ENCODE measurements at regions not wholly inside any gene's neighbourhood (a gene's known extent, or its start where the extent isn't known, plus 50 kb on each side); places are given as distances from the start of the nearest gene placed in this dataset.

DNA sequence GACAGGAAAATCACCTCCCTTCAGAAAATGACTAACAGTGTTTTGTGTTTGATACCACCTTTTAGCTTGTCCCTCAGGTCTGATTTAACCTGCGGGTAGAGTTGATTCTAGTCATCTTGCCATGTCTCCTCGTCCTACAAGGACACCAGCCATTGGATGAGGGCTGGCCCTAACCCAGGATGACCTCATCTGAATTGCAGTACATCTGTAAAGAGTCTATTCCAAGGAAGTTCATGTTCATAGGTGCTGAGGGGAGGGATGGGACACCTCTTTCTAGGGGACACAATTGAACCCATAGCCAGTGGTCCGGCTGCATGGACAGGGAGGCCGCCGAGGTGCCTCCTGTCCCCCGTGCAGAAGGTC is 52.0 kb upstream of the DACT2 start:
- ChIA-PET CTCF (ENCODE audit: unreplicated experiment) (no interaction called here), POLR2A (no interaction called here)
- Histone ChIP-seq H3K36me3 (ENCODE audit: insufficient read depth, low read length) (no peaks in the 10 kb centered on the region), H3K79me2 (ENCODE audit: insufficient read depth, low read depth, low read length) (no peaks in the 10 kb centered on the region), H3K4me2 (ENCODE audit: low read length) (no peak overlapping the region), H2AFZ (ENCODE audit: low read length) (no peak overlapping the region), H3K9me3 (ENCODE audit: low read length) (no peaks in the 10 kb centered on the region), H3K9me2 (ENCODE audit: insufficient read depth, low read length) (no peaks in the 10 kb centered on the region), H3K4me1 (ENCODE audit: insufficient read depth, low read length, poor library complexity, severe bottlenecking) (no peaks in the 10 kb centered on the region), H3K4me3 (ENCODE audit: low read depth, low read length, poor library complexity, severe bottlenecking) (no peak overlapping the region), H3K27ac (ENCODE audit: low read depth, low read length, poor library complexity, severe bottlenecking) (no peak overlapping the region), H4K20me1 (ENCODE audit: insufficient read depth, low read length) (no peaks in the 10 kb centered on the region)
- TF ChIP-seq, protein P1, sequence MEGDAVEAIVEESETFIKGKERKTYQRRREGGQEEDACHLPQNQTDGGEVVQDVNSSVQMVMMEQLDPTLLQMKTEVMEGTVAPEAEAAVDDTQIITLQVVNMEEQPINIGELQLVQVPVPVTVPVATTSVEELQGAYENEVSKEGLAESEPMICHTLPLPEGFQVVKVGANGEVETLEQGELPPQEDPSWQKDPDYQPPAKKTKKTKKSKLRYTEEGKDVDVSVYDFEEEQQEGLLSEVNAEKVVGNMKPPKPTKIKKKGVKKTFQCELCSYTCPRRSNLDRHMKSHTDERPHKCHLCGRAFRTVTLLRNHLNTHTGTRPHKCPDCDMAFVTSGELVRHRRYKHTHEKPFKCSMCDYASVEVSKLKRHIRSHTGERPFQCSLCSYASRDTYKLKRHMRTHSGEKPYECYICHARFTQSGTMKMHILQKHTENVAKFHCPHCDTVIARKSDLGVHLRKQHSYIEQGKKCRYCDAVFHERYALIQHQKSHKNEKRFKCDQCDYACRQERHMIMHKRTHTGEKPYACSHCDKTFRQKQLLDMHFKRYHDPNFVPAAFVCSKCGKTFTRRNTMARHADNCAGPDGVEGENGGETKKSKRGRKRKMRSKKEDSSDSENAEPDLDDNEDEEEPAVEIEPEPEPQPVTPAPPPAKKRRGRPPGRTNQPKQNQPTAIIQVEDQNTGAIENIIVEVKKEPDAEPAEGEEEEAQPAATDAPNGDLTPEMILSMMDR (conservative IDR thresholded peaks at IDR 0.05; ENCODE audit: low read length): no peak
- no peak for TF ChIP-seq EZH2phosphoT487 (IDR thresholded peaks at IDR 0.05; ENCODE audit: borderline replicate concordance, low read depth, low read length)
- intact Hi-C loops (cut with micrococcal nuclease; ENCODE audit: unreplicated experiment): no loop called here
- BruUV-seq (replicated peaks): no TSS peak
- DNase-seq (ENCODE audit: low spot score): no peak

DNA sequence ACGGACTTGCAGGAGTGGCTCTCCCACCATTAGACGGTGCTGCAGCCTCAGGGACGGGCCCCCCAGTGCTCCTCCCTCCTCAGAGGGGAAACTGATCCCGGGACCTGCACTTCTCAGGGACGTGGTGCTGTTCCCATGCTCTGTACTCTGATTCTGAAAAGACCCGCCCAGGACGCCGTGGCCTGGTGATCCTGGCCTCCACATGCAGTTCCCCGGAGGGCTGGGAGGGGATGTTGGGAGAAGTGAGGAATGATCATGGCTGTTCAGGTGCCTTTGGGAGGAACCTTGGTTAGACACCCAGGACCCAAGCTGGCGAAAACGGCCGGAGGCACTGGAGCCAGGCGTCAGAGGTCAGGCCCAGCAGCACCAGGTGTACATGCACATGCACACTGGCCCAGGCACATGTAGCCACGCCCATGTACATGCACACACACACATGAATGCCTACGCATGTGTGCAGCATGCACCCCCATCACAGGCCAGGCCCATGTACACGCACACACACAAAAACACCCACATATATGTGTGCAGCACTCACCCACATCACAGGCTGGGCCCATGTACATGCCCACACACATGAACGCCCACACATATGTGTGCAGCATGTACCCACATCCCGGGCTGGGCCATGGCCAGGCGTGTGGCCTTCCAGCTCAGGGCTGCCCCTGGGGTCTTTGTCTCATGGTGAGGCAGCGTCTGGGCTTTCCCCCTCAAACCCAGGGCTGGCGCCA is 52.6 kb upstream of the DACT2 start:
- intact Hi-C loops (cut with micrococcal nuclease; ENCODE audit: unreplicated experiment): no loop called here
- no peak overlapping the region for H2AFZ ChIP-seq (ENCODE audit: low read length)
- H3K9me3 ChIP-seq (ENCODE audit: low read length): no peaks in the 10 kb centered on the region
- H3K79me2 ChIP-seq (ENCODE audit: insufficient read depth, low read depth, low read length): no peaks in the 10 kb centered on the region
- no peaks in the 10 kb centered on the region for H4K20me1 ChIP-seq (ENCODE audit: insufficient read depth, low read length)
- no TSS peak for BruUV-seq (replicated peaks)
- H3K9me2 ChIP-seq (ENCODE audit: insufficient read depth, low read length): no peaks in the 10 kb centered on the region
- H3K4me2 ChIP-seq (ENCODE audit: low read length): no peak overlapping the region
- no peak overlapping the region for H3K27ac ChIP-seq (ENCODE audit: low read depth, low read length, poor library complexity, severe bottlenecking)
- no peak for DNase-seq (ENCODE audit: low spot score)
- no peaks in the 10 kb centered on the region for H3K36me3 ChIP-seq (ENCODE audit: insufficient read depth, low read length)
- H3K4me3 ChIP-seq (ENCODE audit: low read depth, low read length, poor library complexity, severe bottlenecking): no peak overlapping the region
- ChIA-PET POLR2A (no interaction called here), CTCF (ENCODE audit: unreplicated experiment) (no interaction called here)
- TF ChIP-seq, protein P1 (conservative IDR thresholded peaks at IDR 0.05; ENCODE audit: low read length): no peak
- TF ChIP-seq EZH2phosphoT487 (IDR thresholded peaks at IDR 0.05; ENCODE audit: borderline replicate concordance, low read depth, low read length): no peak
- no peaks in the 10 kb centered on the region for H3K4me1 ChIP-seq (ENCODE audit: insufficient read depth, low read length, poor library complexity, severe bottlenecking)

DNA sequence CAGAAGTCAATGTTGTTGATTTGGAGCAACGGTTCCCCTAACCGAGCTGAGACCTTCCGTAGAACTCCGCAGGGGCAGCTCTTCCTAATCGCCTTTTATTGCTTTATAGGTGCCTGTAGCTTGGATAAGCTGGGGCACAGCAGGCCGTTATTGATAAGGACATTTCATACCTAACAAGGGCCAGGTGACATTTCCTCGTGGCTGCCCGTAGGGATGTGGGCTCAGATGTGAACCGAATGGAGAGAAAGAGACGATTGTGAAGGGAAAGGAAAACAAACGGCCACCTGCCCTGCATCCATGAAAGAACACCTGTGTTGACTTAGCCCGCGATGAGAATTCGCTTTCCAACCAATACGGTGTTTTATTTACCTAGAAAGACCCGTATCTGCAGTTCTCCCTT is 53.3 kb upstream of the DACT2 start:
- no TSS peak for BruUV-seq (replicated peaks)
- H3K27ac ChIP-seq (ENCODE audit: low read depth, low read length, poor library complexity, severe bottlenecking): no peak overlapping the region
- CTCF ChIA-PET (ENCODE audit: unreplicated experiment): no interaction called here
- H3K4me3 ChIP-seq (ENCODE audit: low read depth, low read length, poor library complexity, severe bottlenecking): no peak overlapping the region
- H3K4me2 ChIP-seq (ENCODE audit: low read length): no peak overlapping the region
- H3K36me3 ChIP-seq (ENCODE audit: insufficient read depth, low read length): no peaks in the 10 kb centered on the region
- intact Hi-C loops (cut with micrococcal nuclease; ENCODE audit: unreplicated experiment): no loop called here
- H3K9me3 ChIP-seq (ENCODE audit: low read length): no peaks in the 10 kb centered on the region
- TF ChIP-seq, protein P1 (conservative IDR thresholded peaks at IDR 0.05; ENCODE audit: low read length): no peak
- no peak for TF ChIP-seq EZH2phosphoT487 (IDR thresholded peaks at IDR 0.05; ENCODE audit: borderline replicate concordance, low read depth, low read length)
- H3K9me2 ChIP-seq (ENCODE audit: insufficient read depth, low read length): no peaks in the 10 kb centered on the region
- H4K20me1 ChIP-seq (ENCODE audit: insufficient read depth, low read length): no peaks in the 10 kb centered on the region
- H3K4me1 ChIP-seq (ENCODE audit: insufficient read depth, low read length, poor library complexity, severe bottlenecking): no peaks in the 10 kb centered on the region
- POLR2A ChIA-PET: interaction anchor here (0.6 kb wide), 1 partner anchor 386 kb away, joined by 3 read pairs; no protein-coding TSS in a partner anchor
- no peak overlapping the region for H2AFZ ChIP-seq (ENCODE audit: low read length)
- H3K79me2 ChIP-seq (ENCODE audit: insufficient read depth, low read depth, low read length): no peaks in the 10 kb centered on the region
- DNase-seq (ENCODE audit: low spot score): no peak
